Panc1 (cell line): ENCODE measurements at regions not wholly inside any gene's neighbourhood (a gene's known extent, or its start where the extent isn't known, plus 50 kb on each side); places are given as distances from the start of the nearest gene placed in this dataset.

ENCODE experiments used
- CTCF ChIP-seq: fragments of 450-650 bp; IDR thresholded peaks from 2 replicates; pipeline ENCODE4 v1.5.1; 2017; ENCODE audit warnings: mild to moderate bottlenecking
- POLR2AphosphoS5 ChIP-seq: IDR thresholded peaks from 2 replicates; pipeline ENCODE4 v1.6.1; 2012; ENCODE audit warnings: mild to moderate bottlenecking, low read depth, low read length, moderate library complexity
- REST ChIP-seq, 2 experiments: IDR thresholded peaks; 2 replicates each; pipeline ENCODE4 v1.6.1; 2011 to 2012; ENCODE audit warnings: low read depth in 2 of 2, control low read depth in 1 of 2, low read length in 1 of 2, mild to moderate bottlenecking in 1 of 2, moderate library complexity in 1 of 2; ENCODE audit not compliant: insufficient read depth in 1 of 2
- SIN3A ChIP-seq: IDR thresholded peaks from 2 replicates; pipeline ENCODE4 v1.6.1; 2012; ENCODE audit warnings: low read depth, mild to moderate bottlenecking, low read length, moderate library complexity, borderline replicate concordance; ENCODE audit not compliant: insufficient read depth
- TCF7L2 ChIP-seq: IDR thresholded peaks from 2 replicates; pipeline ENCODE4 v1.6.1; 2011; ENCODE audit warnings: mild to moderate bottlenecking, low read depth, low read length, inconsistent platforms

GRCh38 chr15:61381501-61381900 is 152.4 kb upstream of the RORA start:
- TF ChIP-seq REST (IDR thresholded peaks at IDR 0.05; ENCODE audit: insufficient read depth in 1 of 2, low read depth in 2 of 2, low read length in 1 of 2), result no peak
- no peak for TF ChIP-seq CTCF
- TF ChIP-seq POLR2AphosphoS5, result no peak
- TF ChIP-seq SIN3A, result no peak
- no peak for TF ChIP-seq TCF7L2
